ENCODE measurements at regions not wholly inside any gene's neighbourhood (a gene's known extent, or its start where the extent isn't known, plus 50 kb on each side); places are given as distances from the start of the nearest gene placed in this dataset.

DNA sequence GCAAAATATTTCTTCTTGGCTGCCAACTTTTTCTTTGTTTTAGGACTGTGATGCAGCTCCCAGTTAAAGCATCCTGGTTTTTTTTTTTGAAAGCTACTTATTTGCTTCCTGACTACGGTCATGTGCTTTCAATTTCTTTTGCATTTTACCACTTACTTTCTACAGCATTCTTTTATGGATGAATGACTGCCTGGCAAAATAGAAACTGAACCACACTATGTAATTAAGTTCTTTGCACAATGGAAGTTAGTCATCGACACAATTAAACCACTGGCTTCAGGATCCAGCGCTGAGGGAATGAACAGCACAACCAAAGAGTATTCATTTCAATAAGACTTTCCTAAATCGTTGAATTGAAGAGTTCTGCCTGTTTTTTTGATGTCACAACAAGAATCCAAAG is 82.2 kb upstream of the EPHA3 start:
- TF ChIP-seq, protein P1, sequence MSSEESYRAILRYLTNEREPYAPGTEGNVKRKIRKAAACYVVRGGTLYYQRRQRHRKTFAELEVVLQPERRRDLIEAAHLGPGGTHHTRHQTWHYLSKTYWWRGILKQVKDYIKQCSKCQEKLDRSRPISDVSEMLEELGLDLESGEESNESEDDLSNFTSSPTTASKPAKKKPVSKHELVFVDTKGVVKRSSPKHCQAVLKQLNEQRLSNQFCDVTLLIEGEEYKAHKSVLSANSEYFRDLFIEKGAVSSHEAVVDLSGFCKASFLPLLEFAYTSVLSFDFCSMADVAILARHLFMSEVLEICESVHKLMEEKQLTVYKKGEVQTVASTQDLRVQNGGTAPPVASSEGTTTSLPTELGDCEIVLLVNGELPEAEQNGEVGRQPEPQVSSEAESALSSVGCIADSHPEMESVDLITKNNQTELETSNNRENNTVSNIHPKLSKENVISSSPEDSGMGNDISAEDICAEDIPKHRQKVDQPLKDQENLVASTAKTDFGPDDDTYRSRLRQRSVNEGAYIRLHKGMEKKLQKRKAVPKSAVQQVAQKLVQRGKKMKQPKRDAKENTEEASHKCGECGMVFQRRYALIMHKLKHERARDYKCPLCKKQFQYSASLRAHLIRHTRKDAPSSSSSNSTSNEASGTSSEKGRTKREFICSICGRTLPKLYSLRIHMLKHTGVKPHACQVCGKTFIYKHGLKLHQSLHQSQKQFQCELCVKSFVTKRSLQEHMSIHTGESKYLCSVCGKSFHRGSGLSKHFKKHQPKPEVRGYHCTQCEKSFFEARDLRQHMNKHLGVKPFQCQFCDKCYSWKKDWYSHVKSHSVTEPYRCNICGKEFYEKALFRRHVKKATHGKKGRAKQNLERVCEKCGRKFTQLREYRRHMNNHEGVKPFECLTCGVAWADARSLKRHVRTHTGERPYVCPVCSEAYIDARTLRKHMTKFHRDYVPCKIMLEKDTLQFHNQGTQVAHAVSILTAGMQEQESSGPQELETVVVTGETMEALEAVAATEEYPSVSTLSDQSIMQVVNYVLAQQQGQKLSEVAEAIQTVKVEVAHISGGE (tag by site-specific recombination; conservative IDR thresholded peaks at IDR 0.05; ENCODE audit: low read depth), result no peak
- TF ChIP-seq KLF16 (tag by site-specific recombination; IDR thresholded peaks at IDR 0.05), result no peak
- TF ChIP-seq, protein P2, sequence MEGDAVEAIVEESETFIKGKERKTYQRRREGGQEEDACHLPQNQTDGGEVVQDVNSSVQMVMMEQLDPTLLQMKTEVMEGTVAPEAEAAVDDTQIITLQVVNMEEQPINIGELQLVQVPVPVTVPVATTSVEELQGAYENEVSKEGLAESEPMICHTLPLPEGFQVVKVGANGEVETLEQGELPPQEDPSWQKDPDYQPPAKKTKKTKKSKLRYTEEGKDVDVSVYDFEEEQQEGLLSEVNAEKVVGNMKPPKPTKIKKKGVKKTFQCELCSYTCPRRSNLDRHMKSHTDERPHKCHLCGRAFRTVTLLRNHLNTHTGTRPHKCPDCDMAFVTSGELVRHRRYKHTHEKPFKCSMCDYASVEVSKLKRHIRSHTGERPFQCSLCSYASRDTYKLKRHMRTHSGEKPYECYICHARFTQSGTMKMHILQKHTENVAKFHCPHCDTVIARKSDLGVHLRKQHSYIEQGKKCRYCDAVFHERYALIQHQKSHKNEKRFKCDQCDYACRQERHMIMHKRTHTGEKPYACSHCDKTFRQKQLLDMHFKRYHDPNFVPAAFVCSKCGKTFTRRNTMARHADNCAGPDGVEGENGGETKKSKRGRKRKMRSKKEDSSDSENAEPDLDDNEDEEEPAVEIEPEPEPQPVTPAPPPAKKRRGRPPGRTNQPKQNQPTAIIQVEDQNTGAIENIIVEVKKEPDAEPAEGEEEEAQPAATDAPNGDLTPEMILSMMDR (tag by site-specific recombination; IDR thresholded peaks at IDR 0.05), result no peak
- no peak for TF ChIP-seq ZFP69B (tag by site-specific recombination; IDR thresholded peaks at IDR 0.05)
- TF ChIP-seq YY1 (tag by site-specific recombination; IDR thresholded peaks at IDR 0.05), result no peak
- TF ChIP-seq ZNF24 (tag by site-specific recombination; IDR thresholded peaks at IDR 0.05), result no peak
- TF ChIP-seq PRDM10 (tag by site-specific recombination; IDR thresholded peaks at IDR 0.05), result no peak
- TF ChIP-seq, protein P3, sequence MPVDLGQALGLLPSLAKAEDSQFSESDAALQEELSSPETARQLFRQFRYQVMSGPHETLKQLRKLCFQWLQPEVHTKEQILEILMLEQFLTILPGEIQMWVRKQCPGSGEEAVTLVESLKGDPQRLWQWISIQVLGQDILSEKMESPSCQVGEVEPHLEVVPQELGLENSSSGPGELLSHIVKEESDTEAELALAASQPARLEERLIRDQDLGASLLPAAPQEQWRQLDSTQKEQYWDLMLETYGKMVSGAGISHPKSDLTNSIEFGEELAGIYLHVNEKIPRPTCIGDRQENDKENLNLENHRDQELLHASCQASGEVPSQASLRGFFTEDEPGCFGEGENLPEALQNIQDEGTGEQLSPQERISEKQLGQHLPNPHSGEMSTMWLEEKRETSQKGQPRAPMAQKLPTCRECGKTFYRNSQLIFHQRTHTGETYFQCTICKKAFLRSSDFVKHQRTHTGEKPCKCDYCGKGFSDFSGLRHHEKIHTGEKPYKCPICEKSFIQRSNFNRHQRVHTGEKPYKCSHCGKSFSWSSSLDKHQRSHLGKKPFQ (tag by site-specific recombination; IDR thresholded peaks at IDR 0.05), result no peak
- no peak for TF ChIP-seq ZBTB21 (tag by site-specific recombination; IDR thresholded peaks at IDR 0.05)
- TF ChIP-seq ATF2 (tag by site-specific recombination; IDR thresholded peaks at IDR 0.05; ENCODE audit: low read depth), result no peak
- TF ChIP-seq ZNF544 (tag by site-specific recombination; IDR thresholded peaks at IDR 0.05), result no peak

Data from HEK293 (cell line).